H9 (cell line): ENCODE measurements at regions not wholly inside any gene's neighbourhood (a gene's known extent, or its start where the extent isn't known, plus 50 kb on each side); places are given as distances from the start of the nearest gene placed in this dataset.

Experiments used
- DNase-seq: peaks from one replicate; pipeline ENCODE4 v3.0.0-alpha.2; 2017
- H2AFZ ChIP-seq: one replicate; pipeline ENCODE4 v1.6.1; 2013; ENCODE audit warnings: mild to moderate bottlenecking, low read length, control low read depth, moderate library complexity
- H2AK5ac ChIP-seq: 2 replicates; pipeline ENCODE4 v1.6.1; 2013; ENCODE audit warnings: low read length, control low read depth, mixed read lengths; ENCODE audit not compliant: insufficient read length
- H2BK120ac ChIP-seq: one replicate; pipeline ENCODE4 v1.6.1; 2013; ENCODE audit warnings: low read depth, mild to moderate bottlenecking, low read length, control low read depth, inconsistent platforms; ENCODE audit not compliant: poor library complexity, severe bottlenecking
- H2BK12ac ChIP-seq: 2 replicates; pipeline ENCODE4 v1.6.1; 2013; ENCODE audit warnings: low read length, control low read depth, mixed read lengths, low read depth; ENCODE audit not compliant: insufficient read length
- H2BK15ac ChIP-seq: 2 replicates; pipeline ENCODE4 v1.6.1; 2013; ENCODE audit warnings: low read depth, low read length, control low read depth
- H2BK20ac ChIP-seq: one replicate; pipeline ENCODE4 v1.6.1; 2013; ENCODE audit warnings: low read depth, mild to moderate bottlenecking, low read length, control low read depth, inconsistent platforms; ENCODE audit not compliant: poor library complexity, severe bottlenecking
- H2BK5ac ChIP-seq: 2 replicates; pipeline ENCODE4 v1.6.1; 2013; ENCODE audit warnings: low read length, control low read depth, mixed read lengths; ENCODE audit not compliant: insufficient read length
- H3K14ac ChIP-seq: 2 replicates; pipeline ENCODE4 v1.6.1; 2013; ENCODE audit warnings: low read length, control low read depth; ENCODE audit not compliant: insufficient read depth
- H3K18ac ChIP-seq: 2 replicates; pipeline ENCODE4 v1.6.1; 2013; ENCODE audit warnings: low read depth, mild to moderate bottlenecking, mixed read lengths, low read length, control low read depth; ENCODE audit not compliant: insufficient read length
- H3K23ac ChIP-seq: 2 replicates; pipeline ENCODE4 v1.6.1; 2013; ENCODE audit warnings: low read length, control low read depth, mixed read lengths, low read depth; ENCODE audit not compliant: insufficient read length
- H3K23me2 ChIP-seq: 2 replicates; pipeline ENCODE4 v1.6.1; 2013; ENCODE audit warnings: low read depth, mild to moderate bottlenecking, mixed read lengths, low read length, control low read depth; ENCODE audit not compliant: insufficient read length, poor library complexity, severe bottlenecking
- H3K27ac ChIP-seq: 2 replicates; pipeline ENCODE4 v1.5.1; 2013; ENCODE audit warnings: low read length, control low read depth, mixed read lengths, low read depth; ENCODE audit not compliant: insufficient read length
- H3K27me3 ChIP-seq: 2 replicates; pipeline ENCODE4 v1.6.1; 2013; ENCODE audit warnings: low read length, control low read depth, inconsistent platforms; ENCODE audit not compliant: insufficient read depth
- H3K4ac ChIP-seq: 2 replicates; pipeline ENCODE4 v1.6.1; 2013; ENCODE audit warnings: low read depth, mild to moderate bottlenecking, control low read depth, inconsistent platforms, low read length, moderate library complexity
- H3K4me1 ChIP-seq: 2 replicates; pipeline ENCODE4 v1.6.1; 2013; ENCODE audit warnings: low read length, control low read depth, inconsistent platforms; ENCODE audit not compliant: insufficient read depth
- H3K4me2 ChIP-seq: 2 replicates; pipeline ENCODE4 v1.6.1; 2013; ENCODE audit warnings: low read length, control low read depth, mixed read lengths; ENCODE audit not compliant: insufficient read length, insufficient read depth
- H3K56ac ChIP-seq: 2 replicates; pipeline ENCODE4 v1.6.1; 2013; ENCODE audit warnings: low read depth, mild to moderate bottlenecking, mixed read lengths, low read length, control low read depth; ENCODE audit not compliant: insufficient read length
- H3K79me1 ChIP-seq: 2 replicates; pipeline ENCODE4 v1.6.1; 2013; ENCODE audit warnings: low read depth, mild to moderate bottlenecking, moderate library complexity, low read length, control low read depth, inconsistent platforms; ENCODE audit not compliant: insufficient read depth, poor library complexity, severe bottlenecking
- H3K79me2 ChIP-seq: 2 replicates; pipeline ENCODE4 v1.6.1; 2013; ENCODE audit warnings: low read length, control low read depth, inconsistent platforms; ENCODE audit not compliant: insufficient read depth
- H3K9ac ChIP-seq: 2 replicates; pipeline ENCODE4 v1.6.1; 2013; ENCODE audit warnings: low read length, control low read depth, mixed read lengths; ENCODE audit not compliant: insufficient read length; ENCODE audit errors: extremely low read depth
- H3K9me3 ChIP-seq: one replicate; pipeline ENCODE4 v1.6.1; 2013; ENCODE audit warnings: low read depth, low read length, inconsistent platforms; ENCODE audit not compliant: control insufficient read depth
- H3T11ph ChIP-seq: one replicate; pipeline ENCODE4 v1.6.1; 2013; ENCODE audit warnings: mild to moderate bottlenecking, low read length, control low read depth, inconsistent platforms
- H4K20me1 ChIP-seq: one replicate; pipeline ENCODE4 v1.6.1; 2013; ENCODE audit not compliant: control insufficient read depth, insufficient read length, insufficient read depth
- H4K5ac ChIP-seq: 2 replicates; pipeline ENCODE4 v1.6.1; 2013; ENCODE audit warnings: low read depth, mild to moderate bottlenecking, mixed read lengths, low read length, control low read depth; ENCODE audit not compliant: insufficient read length
- H4K8ac ChIP-seq: replicated peaks from 2 replicates; pipeline ENCODE4 v1.6.1; 2013; ENCODE audit warnings: low read length, control low read depth, mixed read lengths, low read depth; ENCODE audit not compliant: insufficient read length
- H4K91ac ChIP-seq: 2 replicates; pipeline ENCODE4 v1.6.1; 2013; ENCODE audit warnings: low read depth, mild to moderate bottlenecking, moderate library complexity, mixed read lengths, low read length, control low read depth; ENCODE audit not compliant: insufficient read length
- H3K27ac Mint-ChIP-seq, 3 experiments: 2 replicates in 2 of 3; 3 replicates in 1 of 3; pipeline ENCODE4 v1.8.0; 2020 to 2021; ENCODE audit warnings: mixed read lengths in 3 of 3, mild to moderate bottlenecking in 1 of 3, moderate library complexity in 1 of 3
- H3K27me3 Mint-ChIP-seq: 2 replicates; pipeline ENCODE4 v1.8.0; 2021; ENCODE audit warnings: low read depth, mild to moderate bottlenecking, moderate library complexity, mixed read lengths
- H3K36me3 Mint-ChIP-seq, 3 experiments: 2 replicates in 2 of 3; 3 replicates in 1 of 3; pipeline ENCODE4 v1.8.0; 2020 to 2021; ENCODE audit warnings: low read depth in 3 of 3, mixed read lengths in 3 of 3; ENCODE audit not compliant: insufficient read depth in 1 of 3
- H3K4me1 Mint-ChIP-seq, 2 experiments: 2 replicates each; pipeline ENCODE4 v1.8.0; 2020; ENCODE audit warnings: mixed read lengths in 2 of 2
- H3K4me3 Mint-ChIP-seq, 2 experiments: 2 replicates in 1 of 2; 3 replicates in 1 of 2; pipeline ENCODE4 v1.8.0; 2020 to 2021; ENCODE audit warnings: mild to moderate bottlenecking in 2 of 2, mixed read lengths in 2 of 2, moderate library complexity in 1 of 2
- H3K9me3 Mint-ChIP-seq, 2 experiments: 2 replicates in 1 of 2; 3 replicates in 1 of 2; pipeline ENCODE4 v1.8.0; 2020; ENCODE audit warnings: mild to moderate bottlenecking in 2 of 2, mixed read lengths in 2 of 2, moderate library complexity in 1 of 2
- WGBS: extraction: QIAGEN DNeasy Blood & Tissue Kit; methylation state at CpG from one replicate; pipeline ENCODE4 v1.1.7; 2013; ENCODE audit warnings: missing lambda C conversion rate, low lambda C conversion rate, mixed read lengths; ENCODE audit not compliant: insufficient read length; ENCODE audit errors: extremely low coverage; 5-methylcytosine and 5-hydroxymethylcytosine counted together
- TF ChIP-seq, protein P1 (sequence below): fragments of 200-600 bp; sonication (generic); conservative IDR thresholded peaks from 3 replicates; pipeline ENCODE4 v1.8.0; 2021; ENCODE audit warnings: antibody characterized with exemption, mild to moderate bottlenecking

DNA sequence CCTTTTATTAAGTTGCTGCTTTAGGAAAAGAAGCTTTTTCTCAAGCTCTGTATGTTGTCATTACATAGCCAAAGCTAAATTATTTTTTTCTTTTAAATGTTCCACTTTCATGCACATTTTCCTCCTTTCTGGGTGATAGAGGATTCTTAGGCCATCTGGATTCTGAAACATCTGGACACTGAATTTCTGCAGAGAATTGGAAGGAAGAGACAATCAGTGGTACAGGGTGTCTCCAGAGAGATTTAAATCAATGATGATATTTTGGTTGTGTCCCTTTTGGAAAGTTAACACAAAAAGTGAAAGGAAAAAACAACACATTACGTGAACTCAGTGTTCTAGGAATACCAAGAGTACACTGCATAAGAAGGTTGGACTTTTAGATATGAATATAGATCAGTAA, 211.4 kb upstream of the PKN2 start:
- Histone ChIP-seq H4K91ac (no peak overlapping the region), H2AFZ (no peak overlapping the region), H2BK12ac (no peak overlapping the region), H3K27ac (no peak overlapping the region), H4K20me1 (no peaks in the 10 kb centered on the region), H3K4me1 (no peaks in the 10 kb centered on the region), H3K23me2 (no peaks in the 10 kb centered on the region), H3K18ac (no peak overlapping the region), H3K14ac (no peak overlapping the region), H3K56ac (no peak overlapping the region), H3K23ac (no peak overlapping the region), H3K27me3 (no peaks in the 10 kb centered on the region), H3K4me2 (no peak overlapping the region), H2BK120ac (no peak overlapping the region), H3K79me2 (no peaks in the 10 kb centered on the region), H4K5ac (no peak overlapping the region), H2BK20ac (no peak overlapping the region), H3K79me1 (no peaks in the 10 kb centered on the region), H4K8ac (no peak overlapping the region), H3K4ac (no peak overlapping the region), H3T11ph (no peak overlapping the region), H3K9ac (no peak overlapping the region), H2BK15ac (no peak overlapping the region), H2AK5ac (no peak overlapping the region), H2BK5ac (no peak overlapping the region), H3K9me3 (no peaks in the 10 kb centered on the region)
- peaks cover 7 to 8% of the 10 kb centered on the region in 2 experiments; a peak in 3 of 4 replicates for H3K4me1 Mint-ChIP-seq
- WGBS, result no CpG with 5 or more reads among the region's 1 CpG
- H3K4me3 Mint-ChIP-seq, result no peak overlapping the region
- no peak overlapping the region for H3K27ac Mint-ChIP-seq
- DNase-seq, result no peak
- H3K36me3 Mint-ChIP-seq, result peaks cover 0 to 4% (median 4%) of the 10 kb centered on the region in 3 experiments; a peak in 4 of 7 replicates
- no peaks in the 10 kb centered on the region for H3K27me3 Mint-ChIP-seq
- peaks cover under 1 to 3% of the 10 kb centered on the region in 2 experiments for H3K9me3 Mint-ChIP-seq
- TF ChIP-seq, protein P1, sequence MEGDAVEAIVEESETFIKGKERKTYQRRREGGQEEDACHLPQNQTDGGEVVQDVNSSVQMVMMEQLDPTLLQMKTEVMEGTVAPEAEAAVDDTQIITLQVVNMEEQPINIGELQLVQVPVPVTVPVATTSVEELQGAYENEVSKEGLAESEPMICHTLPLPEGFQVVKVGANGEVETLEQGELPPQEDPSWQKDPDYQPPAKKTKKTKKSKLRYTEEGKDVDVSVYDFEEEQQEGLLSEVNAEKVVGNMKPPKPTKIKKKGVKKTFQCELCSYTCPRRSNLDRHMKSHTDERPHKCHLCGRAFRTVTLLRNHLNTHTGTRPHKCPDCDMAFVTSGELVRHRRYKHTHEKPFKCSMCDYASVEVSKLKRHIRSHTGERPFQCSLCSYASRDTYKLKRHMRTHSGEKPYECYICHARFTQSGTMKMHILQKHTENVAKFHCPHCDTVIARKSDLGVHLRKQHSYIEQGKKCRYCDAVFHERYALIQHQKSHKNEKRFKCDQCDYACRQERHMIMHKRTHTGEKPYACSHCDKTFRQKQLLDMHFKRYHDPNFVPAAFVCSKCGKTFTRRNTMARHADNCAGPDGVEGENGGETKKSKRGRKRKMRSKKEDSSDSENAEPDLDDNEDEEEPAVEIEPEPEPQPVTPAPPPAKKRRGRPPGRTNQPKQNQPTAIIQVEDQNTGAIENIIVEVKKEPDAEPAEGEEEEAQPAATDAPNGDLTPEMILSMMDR, result no peak
